Cardiac muscle cell (in vitro differentiated cells and primary cell): ENCODE measurements at regions not wholly inside any gene's neighbourhood (a gene's known extent, or its start where the extent isn't known, plus 50 kb on each side); places are given as distances from the start of the nearest gene placed in this dataset.

ENCODE experiments used
- DNase-seq, 2 donors: peaks; one replicate each; pipeline versions ENCODE4 v3.0.0 to v3.0.0-alpha.2; 2010 to 2017; ENCODE audit warnings: low read depth in 1 of 2, low spot score in 1 of 2
- H3K27ac ChIP-seq: fragments of 200-600 bp; sonication (generic); 2 replicates; pipeline ENCODE4 v1.5.1; 2016
- H3K27me3 ChIP-seq: fragments of 200-600 bp; sonication (generic); 2 replicates; pipeline ENCODE4 v1.6.0; 2016; ENCODE audit warnings: control low read depth
- H3K36me3 ChIP-seq: fragments of 200-600 bp; sonication (generic); 2 replicates; pipeline ENCODE4 v1.5.1; 2016; ENCODE audit warnings: control low read depth
- H3K4me1 ChIP-seq: fragments of 200-600 bp; sonication (generic); 2 replicates; pipeline ENCODE4 v1.8.1; 2017; ENCODE audit warnings: low read depth, mild to moderate bottlenecking, mixed run types
- H3K4me3 ChIP-seq: fragments of 200-600 bp; sonication (generic); 2 replicates; pipeline ENCODE4 v1.5.1; 2016; ENCODE audit warnings: mild to moderate bottlenecking
- H3K9me3 ChIP-seq: fragments of 200-600 bp; sonication (generic); 2 replicates; pipeline ENCODE4 v1.5.1; 2017; ENCODE audit warnings: low read depth, mild to moderate bottlenecking, control low read depth
- CTCF ChIP-seq: IDR thresholded peaks from 2 replicates; pipeline ENCODE4 v1.5.1; 2012; ENCODE audit warnings: low read depth, mild to moderate bottlenecking, low read length

DNA sequence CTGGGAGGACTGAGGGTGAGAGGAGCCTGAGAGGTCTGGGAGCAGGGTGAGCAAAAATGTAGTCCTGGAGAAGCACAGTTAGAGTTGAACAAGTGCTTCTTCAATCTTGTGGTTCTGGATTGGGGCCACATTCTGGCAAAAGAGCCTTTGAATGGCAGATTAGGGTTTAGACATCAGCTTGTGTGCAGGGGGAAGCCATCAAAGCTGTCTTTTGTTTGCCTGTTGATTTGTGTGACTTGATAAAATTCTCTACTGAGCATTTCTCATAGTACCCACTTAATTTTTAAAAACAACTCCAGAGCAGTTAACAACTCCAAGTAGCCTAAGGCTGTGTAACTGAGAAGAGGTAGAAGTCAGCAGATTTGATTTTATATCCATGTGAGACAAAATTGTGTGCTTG is 166.2 kb downstream of the FAT3 start:
- Histone ChIP-seq H3K27me3 (peaks cover 11% of the 10 kb centered on the region), H3K36me3 (no peaks in the 10 kb centered on the region), H3K4me1 (no peaks in the 10 kb centered on the region), H3K9me3 (no peaks in the 10 kb centered on the region), H3K27ac (no peak overlapping the region), H3K4me3 (no peak overlapping the region)
- no peak for TF ChIP-seq CTCF
- DNase-seq = no peak

DNA sequence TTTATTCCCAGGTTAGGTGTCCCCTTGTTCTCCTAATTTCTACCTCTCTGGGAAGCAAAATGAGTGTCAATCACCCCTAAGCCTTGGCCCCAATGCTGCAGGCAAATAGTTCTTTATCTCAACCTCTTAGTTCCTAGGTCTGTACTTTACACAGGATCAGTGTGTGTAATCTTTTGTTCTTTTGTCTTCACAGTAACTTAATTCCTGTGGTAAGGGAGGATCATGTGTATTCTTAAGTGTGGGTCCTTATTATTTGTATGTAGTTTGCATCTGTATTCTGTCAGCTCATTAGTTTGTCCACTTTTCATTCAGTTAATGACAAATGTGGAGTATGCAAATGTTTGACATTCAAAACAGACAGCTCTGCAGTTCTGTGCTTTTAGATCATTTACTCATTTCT is 166.7 kb downstream of the FAT3 start:
- H3K9me3 ChIP-seq = no peaks in the 10 kb centered on the region
- no peak overlapping the region for H3K4me3 ChIP-seq
- H3K27me3 ChIP-seq = peaks cover 15% of the 10 kb centered on the region
- no peaks in the 10 kb centered on the region for H3K36me3 ChIP-seq
- H3K4me1 ChIP-seq = no peaks in the 10 kb centered on the region
- no peak for DNase-seq
- no peak overlapping the region for H3K27ac ChIP-seq
- TF ChIP-seq CTCF = no peak

DNA sequence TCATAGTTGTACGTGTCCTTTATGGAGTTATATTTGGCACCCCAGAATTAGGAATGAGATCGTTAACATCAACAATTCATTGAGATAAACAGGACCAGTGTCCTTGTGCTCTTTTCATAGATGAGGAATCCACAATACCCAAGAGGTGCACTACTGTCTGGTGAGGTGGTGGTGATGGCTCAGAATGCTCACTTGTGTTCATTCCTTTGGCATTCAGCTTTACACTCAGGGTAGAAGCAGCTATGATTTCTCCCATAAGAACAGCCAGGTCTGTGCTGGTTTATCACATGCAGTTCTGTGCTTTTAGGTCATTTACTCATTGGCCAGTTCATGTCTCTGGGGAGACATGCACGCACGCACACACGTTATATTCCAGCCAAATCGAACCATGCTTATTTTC is 167.2 kb downstream of the FAT3 start:
- Histone ChIP-seq H3K27ac (no peak overlapping the region), H3K4me3 (no peak overlapping the region), H3K9me3 (no peaks in the 10 kb centered on the region), H3K4me1 (no peaks in the 10 kb centered on the region), H3K36me3 (no peaks in the 10 kb centered on the region), H3K27me3 (peaks cover 15% of the 10 kb centered on the region)
- TF ChIP-seq CTCF = no peak
- no peak for DNase-seq

- no peak overlapping the region for H3K27ac ChIP-seq
- no peak for DNase-seq
- H3K36me3 ChIP-seq = no peaks in the 10 kb centered on the region
- no peak for TF ChIP-seq CTCF
- no peak overlapping the region for H3K4me3 ChIP-seq
- no peaks in the 10 kb centered on the region for H3K9me3 ChIP-seq
- peaks cover 15% of the 10 kb centered on the region for H3K27me3 ChIP-seq
- no peaks in the 10 kb centered on the region for H3K4me1 ChIP-seq
These were observed 168.6 kb downstream of the FAT3 start for GRCh38 chr11:92393218-92393617.

- Histone ChIP-seq H3K27me3 (peaks cover 24% of the 10 kb centered on the region), H3K9me3 (no peaks in the 10 kb centered on the region), H3K36me3 (no peaks in the 10 kb centered on the region), H3K4me1 (no peaks in the 10 kb centered on the region), H3K4me3 (no peak overlapping the region), H3K27ac (no peak overlapping the region)
- TF ChIP-seq CTCF = no peak
- no peak for DNase-seq
These were observed 171.5 kb downstream of the FAT3 start for GRCh38 chr11:92396133-92396532.

DNA sequence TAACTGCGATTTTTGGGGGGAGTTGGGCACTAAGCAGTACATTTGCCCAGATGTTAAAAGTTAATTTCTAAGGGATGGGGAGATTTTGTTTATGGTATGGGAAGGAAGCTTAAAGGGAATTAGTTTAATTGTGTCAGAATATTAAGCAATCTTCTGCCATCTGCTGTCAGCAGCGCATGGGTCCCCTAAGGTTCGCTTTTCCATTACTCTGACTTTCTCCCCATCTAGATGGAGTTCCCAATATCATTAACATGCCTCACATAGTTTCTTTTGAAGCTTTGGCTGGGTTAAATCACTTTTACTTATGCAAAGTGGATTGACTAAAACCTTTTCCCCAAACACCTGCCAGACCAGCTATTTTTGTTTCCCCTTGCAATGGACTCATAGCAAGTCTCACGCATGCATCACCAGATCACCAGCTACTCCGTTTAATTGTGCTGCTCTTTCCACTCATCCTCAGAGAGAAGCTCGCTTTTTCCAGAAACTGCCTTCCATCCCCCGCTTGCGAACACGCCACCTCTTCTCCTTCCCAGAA is 172.7 kb downstream of the FAT3 start:
- Histone ChIP-seq H3K9me3 (no peaks in the 10 kb centered on the region), H3K27me3 (peaks cover 23% of the 10 kb centered on the region), H3K4me3 (no peak overlapping the region), H3K4me1 (no peaks in the 10 kb centered on the region), H3K27ac (no peak overlapping the region), H3K36me3 (no peaks in the 10 kb centered on the region)
- DNase-seq = no peak
- no peak for TF ChIP-seq CTCF
